ENCODE measurements at regions not wholly inside any gene's neighbourhood (a gene's known extent, or its start where the extent isn't known, plus 50 kb on each side); places are given as distances from the start of the nearest gene placed in this dataset.

DNA sequence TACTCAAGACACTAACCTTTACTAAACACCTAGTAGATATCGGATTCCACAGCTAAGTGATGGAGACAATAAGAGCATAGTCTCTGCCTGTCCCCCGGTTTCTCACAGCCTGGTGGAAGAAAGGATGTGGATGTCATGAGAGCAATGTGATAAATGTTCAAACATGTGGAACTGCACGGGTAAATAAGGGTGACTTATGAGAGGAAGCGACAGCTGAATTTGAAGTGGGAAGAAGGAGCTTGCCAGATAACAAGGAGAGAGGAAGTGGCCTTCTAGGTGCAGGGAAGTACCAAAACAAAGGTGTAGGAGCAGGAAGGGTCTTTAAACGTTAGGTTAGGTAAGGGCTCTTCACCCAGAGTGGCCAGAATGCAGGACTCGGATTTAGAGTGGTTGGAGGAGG lies 178.6 kb upstream of the NRIP1 start:
- no peaks in the 10 kb centered on the region for H3K27me3 ChIP-seq (replicated peaks; ENCODE audit: insufficient read depth)
- no peaks in the 10 kb centered on the region for H3K4me1 ChIP-seq (replicated peaks)
- H3K27ac ChIP-seq = no peak overlapping the region
- intact Hi-C loops (cut with DNase I) = no loop called here
- no peak overlapping the region for H3K4me3 ChIP-seq
- H3K36me3 ChIP-seq = no peaks in the 10 kb centered on the region
- 72% methylated on average over 6 of the region's 6 CpGs for WGBS
- no peak for DNase-seq (ENCODE audit: low spot score)
- TF ChIP-seq, protein P1, sequence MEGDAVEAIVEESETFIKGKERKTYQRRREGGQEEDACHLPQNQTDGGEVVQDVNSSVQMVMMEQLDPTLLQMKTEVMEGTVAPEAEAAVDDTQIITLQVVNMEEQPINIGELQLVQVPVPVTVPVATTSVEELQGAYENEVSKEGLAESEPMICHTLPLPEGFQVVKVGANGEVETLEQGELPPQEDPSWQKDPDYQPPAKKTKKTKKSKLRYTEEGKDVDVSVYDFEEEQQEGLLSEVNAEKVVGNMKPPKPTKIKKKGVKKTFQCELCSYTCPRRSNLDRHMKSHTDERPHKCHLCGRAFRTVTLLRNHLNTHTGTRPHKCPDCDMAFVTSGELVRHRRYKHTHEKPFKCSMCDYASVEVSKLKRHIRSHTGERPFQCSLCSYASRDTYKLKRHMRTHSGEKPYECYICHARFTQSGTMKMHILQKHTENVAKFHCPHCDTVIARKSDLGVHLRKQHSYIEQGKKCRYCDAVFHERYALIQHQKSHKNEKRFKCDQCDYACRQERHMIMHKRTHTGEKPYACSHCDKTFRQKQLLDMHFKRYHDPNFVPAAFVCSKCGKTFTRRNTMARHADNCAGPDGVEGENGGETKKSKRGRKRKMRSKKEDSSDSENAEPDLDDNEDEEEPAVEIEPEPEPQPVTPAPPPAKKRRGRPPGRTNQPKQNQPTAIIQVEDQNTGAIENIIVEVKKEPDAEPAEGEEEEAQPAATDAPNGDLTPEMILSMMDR (IDR thresholded peaks at IDR 0.05) = no peak
- no peak for TF ChIP-seq POLR2A (IDR thresholded peaks at IDR 0.05)
- TF ChIP-seq POLR2AphosphoS5 (IDR thresholded peaks at IDR 0.05) = no peak
- no peaks in the 10 kb centered on the region for H3K9me3 ChIP-seq

DNA sequence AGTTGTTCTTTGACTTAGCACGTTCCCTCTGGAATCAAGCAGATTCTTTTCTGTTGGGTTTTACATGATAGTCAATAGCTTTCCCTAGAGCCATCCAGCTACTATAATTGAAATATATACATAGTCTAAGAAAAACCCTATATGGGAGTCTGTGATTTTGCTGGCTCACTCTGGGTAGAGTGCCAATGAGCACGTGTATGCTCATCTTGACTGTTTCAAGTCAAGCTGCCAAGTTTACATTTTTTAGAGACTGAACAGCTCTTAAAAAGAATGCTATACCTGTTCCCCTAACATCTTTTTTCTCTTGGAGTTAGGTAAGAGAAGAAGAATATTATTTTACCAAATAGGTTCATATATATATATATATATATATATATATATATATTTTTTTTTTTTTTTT lies 182.8 kb upstream of the NRIP1 start:
- intact Hi-C loops (cut with DNase I) = no loop called here
- DNase-seq (ENCODE audit: low spot score) = no peak
- H3K9me3 ChIP-seq = no peaks in the 10 kb centered on the region
- TF ChIP-seq, protein P1 (IDR thresholded peaks at IDR 0.05) = no peak
- TF ChIP-seq POLR2AphosphoS5 (IDR thresholded peaks at IDR 0.05) (no peak), POLR2A (IDR thresholded peaks at IDR 0.05) (no peak)
- no peaks in the 10 kb centered on the region for H3K4me1 ChIP-seq (replicated peaks)
- no peaks in the 10 kb centered on the region for H3K27me3 ChIP-seq (replicated peaks; ENCODE audit: insufficient read depth)
- H3K4me3 ChIP-seq = no peak overlapping the region
- no peaks in the 10 kb centered on the region for H3K36me3 ChIP-seq
- no peak overlapping the region for H3K27ac ChIP-seq
- 60% methylated on average over 2 of the region's 2 CpGs for WGBS

DNA sequence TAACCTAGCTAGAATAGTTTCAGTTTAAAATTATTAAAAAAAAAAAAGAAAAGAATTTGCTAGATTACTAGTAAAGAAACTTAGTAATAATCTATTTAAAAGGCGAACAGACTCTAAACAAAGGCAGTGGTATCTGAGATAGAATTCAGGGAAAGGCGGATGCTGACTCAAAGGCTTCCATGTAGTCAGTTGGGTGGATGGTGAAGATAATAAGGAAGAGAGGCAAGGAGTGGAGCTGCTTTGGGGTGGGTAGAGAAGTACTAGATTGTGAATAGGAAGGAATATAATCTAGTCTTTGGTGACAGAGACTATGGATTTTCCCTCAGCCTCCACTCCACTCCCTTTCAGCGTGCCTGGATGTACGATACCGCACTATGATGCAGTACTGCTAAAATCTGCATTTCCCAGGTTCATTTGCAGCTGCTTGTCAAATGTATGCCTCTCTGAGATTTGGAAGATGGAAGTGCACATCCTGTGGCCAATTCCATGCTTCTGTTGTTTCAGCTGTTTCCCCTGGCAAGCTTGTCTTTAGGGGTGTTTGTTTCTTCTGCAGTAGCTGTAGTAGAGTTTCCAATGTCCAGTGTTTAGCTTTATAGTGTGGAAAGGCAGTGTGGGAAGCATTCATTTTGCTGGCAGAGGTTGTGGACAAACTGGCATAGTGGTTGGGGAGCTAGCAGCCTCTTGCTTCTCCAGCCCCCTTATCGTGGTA lies 184.6 kb upstream of the NRIP1 start:
- H3K27ac ChIP-seq = no peak overlapping the region
- no peak overlapping the region for H3K4me3 ChIP-seq
- no peaks in the 10 kb centered on the region for H3K9me3 ChIP-seq
- no peaks in the 10 kb centered on the region for H3K27me3 ChIP-seq (replicated peaks; ENCODE audit: insufficient read depth)
- intact Hi-C loops (cut with DNase I) = no loop called here
- TF ChIP-seq POLR2A (IDR thresholded peaks at IDR 0.05) (no peak), POLR2AphosphoS5 (IDR thresholded peaks at IDR 0.05) (no peak)
- TF ChIP-seq, protein P1 (IDR thresholded peaks at IDR 0.05) = no peak
- 95% methylated on average over 6 of the region's 6 CpGs for WGBS
- H3K4me1 ChIP-seq (replicated peaks) = no peaks in the 10 kb centered on the region
- no peaks in the 10 kb centered on the region for H3K36me3 ChIP-seq
- no peak for DNase-seq (ENCODE audit: low spot score)

DNA sequence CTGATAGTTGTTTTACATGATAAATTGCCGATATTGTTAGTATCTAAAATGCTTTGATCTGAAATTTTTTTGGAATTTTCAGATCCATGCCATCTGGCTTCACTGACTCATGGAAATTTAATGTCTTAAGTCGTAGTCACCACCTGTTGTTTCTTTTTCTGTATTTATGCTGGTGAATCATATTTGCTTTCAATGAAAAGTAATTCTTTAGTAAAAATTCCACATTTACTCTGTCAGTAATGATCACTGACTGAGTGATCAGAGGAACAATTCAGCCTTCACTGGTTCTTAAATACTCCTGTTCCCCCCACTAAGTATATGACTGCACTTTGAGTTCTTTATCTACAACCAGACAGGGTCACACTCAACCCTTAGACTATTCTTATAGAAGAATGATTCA lies 185.6 kb upstream of the NRIP1 start:
- Histone ChIP-seq H3K9me3 (no peaks in the 10 kb centered on the region), H3K27me3 (replicated peaks; ENCODE audit: insufficient read depth) (no peaks in the 10 kb centered on the region), H3K36me3 (no peaks in the 10 kb centered on the region), H3K27ac (no peak overlapping the region), H3K4me3 (no peak overlapping the region), H3K4me1 (replicated peaks) (no peaks in the 10 kb centered on the region)
- 74% methylated on average over 2 of the region's 2 CpGs for WGBS
- TF ChIP-seq POLR2AphosphoS5 (IDR thresholded peaks at IDR 0.05) (no peak), POLR2A (IDR thresholded peaks at IDR 0.05) (no peak)
- TF ChIP-seq, protein P1 (IDR thresholded peaks at IDR 0.05) = no peak
- intact Hi-C loops (cut with DNase I) = no loop called here
- no peak for DNase-seq (ENCODE audit: low spot score)

DNA sequence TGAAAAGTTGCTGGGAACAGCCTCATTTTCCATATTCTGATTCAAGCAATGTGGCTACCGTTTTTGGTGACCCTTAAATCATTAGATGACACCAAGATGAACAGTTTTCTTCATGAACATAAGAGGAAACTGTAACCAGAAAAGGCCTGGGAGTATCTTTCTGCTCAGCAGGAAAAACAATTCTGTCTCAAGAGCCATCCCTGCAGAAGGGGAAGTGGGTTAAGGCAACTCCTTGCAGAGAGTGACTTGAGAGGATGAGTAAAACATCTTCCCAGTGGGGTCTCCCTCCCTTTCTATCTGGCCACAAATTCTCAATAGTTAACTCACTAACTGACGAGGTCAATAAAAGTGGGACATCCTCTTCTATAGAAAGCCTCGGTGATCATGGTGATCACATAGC lies 187.6 kb upstream of the NRIP1 start:
- TF ChIP-seq POLR2AphosphoS5 (IDR thresholded peaks at IDR 0.05) (no peak), POLR2A (IDR thresholded peaks at IDR 0.05) (no peak)
- TF ChIP-seq, protein P1 (IDR thresholded peaks at IDR 0.05) = no peak
- intact Hi-C loops (cut with DNase I) = no loop called here
- no peaks in the 10 kb centered on the region for H3K9me3 ChIP-seq

More for the DNA sequence above, 187.6 kb upstream of the NRIP1 start:
- no peaks in the 10 kb centered on the region for H3K36me3 ChIP-seq
- WGBS = 75% methylated on average over 3 of the region's 3 CpGs
- no peak for DNase-seq (ENCODE audit: low spot score)
- no peak overlapping the region for H3K27ac ChIP-seq
- H3K4me1 ChIP-seq (replicated peaks) = no peaks in the 10 kb centered on the region
- H3K4me3 ChIP-seq = no peak overlapping the region
- no peaks in the 10 kb centered on the region for H3K27me3 ChIP-seq (replicated peaks; ENCODE audit: insufficient read depth)

All from prostate gland (tissue), 2 donors.